Ishikawa (cell line): ENCODE measurements at regions not wholly inside any gene's neighbourhood (a gene's known extent, or its start where the extent isn't known, plus 50 kb on each side); places are given as distances from the start of the nearest gene placed in this dataset.

Source experiments
- CREB1 ChIP-seq: IDR thresholded peaks from 2 replicates; pipeline ENCODE4 v1.6.1; 2012; ENCODE audit warnings: low read depth
- EP300 ChIP-seq: IDR thresholded peaks from 2 replicates; pipeline ENCODE4 v1.6.1; 2012; ENCODE audit warnings: borderline replicate concordance
- MAX ChIP-seq: IDR thresholded peaks from 2 replicates; pipeline ENCODE4 v1.6.1; 2012
- NFIC ChIP-seq: IDR thresholded peaks from 2 replicates; pipeline ENCODE4 v1.6.1; 2012
- RAD21 ChIP-seq: IDR thresholded peaks from 2 replicates; pipeline ENCODE4 v1.6.1; 2012; ENCODE audit warnings: low read depth
- TEAD4 ChIP-seq: IDR thresholded peaks from 2 replicates; pipeline ENCODE4 v1.6.1; 2012
- YY1 ChIP-seq: IDR thresholded peaks from 2 replicates; pipeline ENCODE4 v1.6.1; 2012; ENCODE audit warnings: low read depth
- TF ChIP-seq, protein P1 (sequence below): IDR thresholded peaks from 2 replicates; pipeline ENCODE4 v1.6.1; 2012; ENCODE audit warnings: low read depth, mild to moderate bottlenecking

GRCh38 chr2:3954261-3954660, 250.9 kb downstream of the DCDC2C start:
- TF ChIP-seq, protein P1, sequence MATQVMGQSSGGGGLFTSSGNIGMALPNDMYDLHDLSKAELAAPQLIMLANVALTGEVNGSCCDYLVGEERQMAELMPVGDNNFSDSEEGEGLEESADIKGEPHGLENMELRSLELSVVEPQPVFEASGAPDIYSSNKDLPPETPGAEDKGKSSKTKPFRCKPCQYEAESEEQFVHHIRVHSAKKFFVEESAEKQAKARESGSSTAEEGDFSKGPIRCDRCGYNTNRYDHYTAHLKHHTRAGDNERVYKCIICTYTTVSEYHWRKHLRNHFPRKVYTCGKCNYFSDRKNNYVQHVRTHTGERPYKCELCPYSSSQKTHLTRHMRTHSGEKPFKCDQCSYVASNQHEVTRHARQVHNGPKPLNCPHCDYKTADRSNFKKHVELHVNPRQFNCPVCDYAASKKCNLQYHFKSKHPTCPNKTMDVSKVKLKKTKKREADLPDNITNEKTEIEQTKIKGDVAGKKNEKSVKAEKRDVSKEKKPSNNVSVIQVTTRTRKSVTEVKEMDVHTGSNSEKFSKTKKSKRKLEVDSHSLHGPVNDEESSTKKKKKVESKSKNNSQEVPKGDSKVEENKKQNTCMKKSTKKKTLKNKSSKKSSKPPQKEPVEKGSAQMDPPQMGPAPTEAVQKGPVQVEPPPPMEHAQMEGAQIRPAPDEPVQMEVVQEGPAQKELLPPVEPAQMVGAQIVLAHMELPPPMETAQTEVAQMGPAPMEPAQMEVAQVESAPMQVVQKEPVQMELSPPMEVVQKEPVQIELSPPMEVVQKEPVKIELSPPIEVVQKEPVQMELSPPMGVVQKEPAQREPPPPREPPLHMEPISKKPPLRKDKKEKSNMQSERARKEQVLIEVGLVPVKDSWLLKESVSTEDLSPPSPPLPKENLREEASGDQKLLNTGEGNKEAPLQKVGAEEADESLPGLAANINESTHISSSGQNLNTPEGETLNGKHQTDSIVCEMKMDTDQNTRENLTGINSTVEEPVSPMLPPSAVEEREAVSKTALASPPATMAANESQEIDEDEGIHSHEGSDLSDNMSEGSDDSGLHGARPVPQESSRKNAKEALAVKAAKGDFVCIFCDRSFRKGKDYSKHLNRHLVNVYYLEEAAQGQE: no peak
- no peak for TF ChIP-seq NFIC
- TF ChIP-seq CREB1: no peak
- TF ChIP-seq YY1: no peak
- no peak for TF ChIP-seq TEAD4
- TF ChIP-seq EP300: no peak
- TF ChIP-seq RAD21: no peak
- no peak for TF ChIP-seq MAX
